IPS DF 4.7 (cell line): ENCODE measurements at regions not wholly inside any gene's neighbourhood (a gene's known extent, or its start where the extent isn't known, plus 50 kb on each side); places are given as distances from the start of the nearest gene placed in this dataset.
"Not testable (repeated sequence)": the region's sequence is repeated elsewhere in the genome, so short reads cannot be mapped to it uniquely, and the experiment has no call there.

Source experiments
- DNase-seq: peaks from one replicate; pipeline ENCODE4 v3.0.0-alpha.2; 2013; ENCODE audit warnings: low spot score; ENCODE audit errors: extremely low read depth

DNA sequence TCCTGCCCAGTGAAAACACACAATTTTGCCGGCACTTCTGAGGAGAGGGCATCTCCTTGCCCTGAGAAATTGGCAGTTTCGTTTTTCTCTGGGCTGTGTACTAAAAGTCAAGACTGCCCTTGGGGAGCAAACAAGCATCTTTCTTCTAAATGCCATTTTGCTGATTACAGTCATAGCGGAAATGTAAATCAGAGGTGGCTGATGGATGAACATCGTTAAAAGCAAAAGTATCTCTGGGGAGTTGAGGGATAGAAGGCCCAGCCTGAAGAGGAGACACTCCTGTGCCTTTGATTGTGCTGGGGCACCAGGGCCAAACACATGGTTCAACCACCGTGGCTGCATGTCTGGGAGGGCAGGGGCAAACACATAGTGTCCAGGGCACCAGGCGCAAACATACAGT, 49.8 kb downstream of the ABCC12 start:
- no peak for DNase-seq

DNA sequence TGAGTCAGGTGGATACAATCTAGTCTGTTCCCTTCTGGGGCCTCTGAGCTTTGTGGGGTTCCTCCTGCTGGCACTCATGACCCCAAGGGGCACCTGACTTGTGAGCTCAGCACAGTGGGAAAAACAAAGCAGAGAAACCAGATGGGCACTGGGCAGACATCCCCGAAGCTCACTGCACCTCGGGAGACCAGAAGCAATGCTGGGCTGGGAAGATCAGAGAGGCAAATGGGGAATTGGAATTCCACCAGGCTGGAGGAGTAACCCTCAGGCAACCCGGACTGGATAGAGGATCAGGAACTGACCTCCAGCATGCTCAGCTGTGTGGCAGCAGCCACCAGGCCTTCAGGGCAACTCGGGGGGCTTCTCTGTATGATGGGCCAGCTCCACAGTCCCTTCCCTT, 50.3 kb downstream of the ABCC12 start:
- DNase-seq: no peak

DNA sequence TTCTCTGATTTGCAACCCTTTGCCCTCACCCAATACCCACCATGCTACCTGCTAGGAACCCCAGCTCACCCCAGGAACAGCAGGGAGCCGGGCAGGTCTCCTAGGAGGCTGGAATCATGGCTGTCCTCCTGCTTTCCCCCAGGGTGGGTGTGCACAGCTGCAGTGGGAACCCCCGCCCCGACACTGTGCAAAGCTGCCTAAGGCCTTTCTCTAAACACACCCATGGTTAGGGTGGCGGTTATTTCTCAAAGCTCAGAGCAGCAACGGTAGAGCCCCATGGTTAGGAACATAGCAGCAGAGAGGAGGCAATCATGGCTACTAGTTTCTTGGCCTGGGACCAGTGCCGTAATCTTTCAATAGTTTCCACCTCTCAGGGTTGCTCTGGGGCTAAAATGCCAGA, 52.2 kb downstream of the ABCC12 start:
- no peak for DNase-seq

DNA sequence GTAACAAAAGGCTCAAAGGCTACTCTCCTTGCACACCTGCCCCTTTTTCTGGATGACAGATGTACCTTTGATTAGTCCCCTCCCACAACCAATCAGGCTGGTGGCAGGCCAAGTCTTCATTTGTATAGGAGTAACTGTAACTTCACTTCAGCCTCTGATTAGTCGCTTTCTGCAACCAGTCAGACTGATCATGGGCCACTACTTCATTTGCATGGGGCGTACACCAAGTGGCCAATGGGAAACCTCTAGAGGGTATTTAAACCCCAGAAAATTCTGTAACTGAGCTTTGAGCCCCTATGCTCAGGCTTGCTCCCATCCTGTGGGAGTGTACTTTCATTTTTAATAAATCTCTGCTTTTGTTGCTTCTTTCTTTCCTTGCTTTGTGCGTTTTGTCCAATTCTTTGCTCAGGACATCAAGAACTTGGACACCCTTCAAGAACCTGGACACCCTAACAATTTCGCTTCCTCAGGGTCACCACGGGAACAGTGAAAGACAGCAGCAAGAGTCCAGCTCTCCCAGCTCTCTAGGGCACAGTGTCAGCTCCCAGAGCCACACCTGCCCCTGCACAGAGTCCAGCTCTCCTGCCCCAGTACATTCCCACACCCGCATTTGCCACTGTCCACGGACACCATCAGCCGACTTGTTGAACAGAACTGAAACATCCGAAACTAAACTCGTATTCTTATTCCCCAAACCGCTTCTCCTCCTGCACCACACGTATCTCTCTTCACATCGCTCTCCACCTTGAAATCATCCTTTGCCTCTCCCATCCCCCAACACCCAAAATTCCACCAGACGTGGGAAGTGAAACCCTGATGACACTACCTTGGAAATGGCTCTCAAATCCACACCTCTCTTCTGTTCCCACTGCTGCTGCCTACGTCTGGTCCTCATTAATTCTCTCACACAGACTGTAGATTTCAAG, 53.4 kb downstream of the ABCC12 start:
- DNase-seq: no peak

DNA sequence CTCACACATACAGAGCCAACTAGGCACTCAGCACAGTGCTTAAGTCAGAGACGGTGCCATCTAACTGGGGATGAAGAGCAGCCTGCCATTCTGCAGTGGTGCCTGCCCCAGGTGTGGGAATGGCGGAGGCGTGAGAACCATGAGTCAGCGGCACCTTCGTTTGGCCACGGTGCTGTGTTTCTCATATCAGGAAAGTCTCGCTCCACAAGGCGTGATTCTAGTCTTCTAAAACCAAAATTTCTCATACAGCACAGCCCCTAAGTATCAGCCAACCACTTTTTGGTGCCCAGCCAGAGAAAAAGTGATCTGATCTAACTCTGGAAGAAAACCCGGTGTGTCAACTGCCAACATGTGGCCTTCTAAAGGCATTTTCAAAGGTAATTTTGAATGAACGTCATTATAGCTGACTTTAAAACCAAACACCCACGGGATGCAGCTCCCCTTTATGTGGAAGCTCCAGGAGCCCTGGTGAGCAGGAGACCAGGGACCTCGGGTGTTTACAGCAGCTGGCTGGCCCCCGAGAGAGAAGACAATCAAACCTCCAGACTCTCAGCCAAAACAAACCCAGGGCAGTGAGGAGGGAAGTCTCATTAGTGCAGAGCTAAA, 54.6 kb downstream of the ABCC12 start:
- DNase-seq: no peak

DNA sequence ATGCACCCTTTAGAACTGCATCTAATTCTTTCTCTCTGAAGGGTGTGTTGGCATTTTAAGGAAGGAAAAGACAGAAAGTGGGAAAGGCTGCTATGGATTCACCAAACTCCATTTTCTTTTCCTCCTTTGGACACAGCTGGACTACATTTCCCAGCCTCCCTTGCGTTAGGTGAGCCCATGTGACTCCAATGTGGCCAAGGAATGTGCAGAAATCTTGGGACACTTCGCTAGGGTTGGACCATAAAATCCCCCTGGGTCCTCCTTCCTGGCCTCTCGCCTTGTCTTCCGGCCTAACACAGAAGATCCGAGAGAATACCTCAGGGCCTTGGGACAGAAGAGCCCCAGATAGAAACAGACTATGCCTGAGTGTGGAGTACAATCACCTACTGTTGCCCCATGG, 56.3 kb downstream of the ABCC12 start:
- DNase-seq: peak; percentile 9

DNA sequence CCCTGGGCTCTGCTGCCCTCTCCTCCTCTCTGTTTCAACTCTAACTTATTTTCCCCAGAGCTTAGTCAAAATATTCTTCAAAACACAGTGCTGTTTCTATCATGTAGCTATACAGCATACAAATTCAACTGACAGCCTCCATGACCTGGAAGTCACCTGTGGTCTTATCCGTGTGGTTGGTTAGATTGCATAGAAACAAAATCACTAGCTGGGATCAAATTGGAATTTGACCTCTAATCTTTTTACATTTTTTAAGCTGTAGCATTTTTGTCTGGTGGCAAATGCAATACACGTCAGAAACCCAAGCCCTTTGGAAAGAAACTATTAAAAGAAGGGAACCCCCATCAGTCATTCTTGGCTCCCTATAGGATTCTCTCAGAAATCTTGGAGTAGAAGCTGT, 57.3 kb downstream of the ABCC12 start:
- DNase-seq: no peak

DNA sequence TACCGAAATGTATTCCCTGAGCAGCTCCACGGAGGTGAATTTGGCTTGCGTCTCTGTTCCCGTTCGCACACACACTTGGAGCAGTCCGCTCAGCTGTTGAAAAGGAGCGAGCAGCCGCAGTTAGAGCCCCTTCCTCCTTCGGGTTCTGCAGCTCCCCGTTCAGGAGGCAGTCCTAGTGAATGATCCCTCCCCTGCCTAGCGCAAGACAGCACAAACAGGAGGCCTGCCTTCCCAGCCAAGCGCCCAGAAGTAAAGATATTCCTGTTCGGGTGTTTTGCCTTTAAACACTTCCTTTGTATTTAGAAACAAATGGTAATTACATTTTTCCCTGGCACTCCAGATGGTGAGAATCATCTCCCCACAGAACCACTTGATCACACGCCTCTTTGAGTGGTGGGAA, 64.7 kb downstream of the ABCC12 start:
- DNase-seq: no peak

DNA sequence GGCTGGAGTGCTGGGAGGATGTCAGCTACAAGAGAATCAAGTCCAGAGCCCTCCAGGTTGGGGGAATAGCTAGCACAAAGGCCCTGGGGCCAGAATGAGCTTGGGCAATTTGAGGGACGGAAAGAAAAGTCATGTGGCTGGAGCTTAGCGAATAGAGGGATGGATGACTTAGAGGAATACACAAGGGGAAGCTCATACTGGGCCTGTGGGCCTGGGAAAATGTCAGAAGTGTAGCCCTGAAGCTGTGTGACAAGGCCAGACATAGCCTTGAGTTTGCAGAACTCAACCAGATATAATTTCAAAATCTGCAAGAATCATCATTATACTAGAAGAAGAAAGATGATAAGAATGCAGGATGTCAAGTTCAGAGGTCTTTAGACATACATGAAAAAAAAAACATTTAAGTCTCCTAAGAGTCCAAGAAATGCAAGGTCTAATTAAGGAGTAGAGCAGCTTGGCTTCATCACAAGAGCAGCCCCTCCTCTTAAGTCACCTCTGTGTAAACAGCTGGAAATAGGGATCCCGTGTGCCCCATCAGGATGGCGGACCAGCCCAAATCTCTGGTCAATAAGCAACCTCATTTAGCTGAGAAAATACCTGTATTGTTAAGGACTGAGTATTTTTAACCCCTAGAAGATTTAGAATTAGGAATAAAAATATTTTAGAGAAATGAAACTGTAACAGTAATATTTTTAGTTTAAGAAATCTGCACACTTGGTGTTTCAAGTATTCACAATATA, 66.6 kb downstream of the ABCC12 start:
- no peak for DNase-seq

DNA sequence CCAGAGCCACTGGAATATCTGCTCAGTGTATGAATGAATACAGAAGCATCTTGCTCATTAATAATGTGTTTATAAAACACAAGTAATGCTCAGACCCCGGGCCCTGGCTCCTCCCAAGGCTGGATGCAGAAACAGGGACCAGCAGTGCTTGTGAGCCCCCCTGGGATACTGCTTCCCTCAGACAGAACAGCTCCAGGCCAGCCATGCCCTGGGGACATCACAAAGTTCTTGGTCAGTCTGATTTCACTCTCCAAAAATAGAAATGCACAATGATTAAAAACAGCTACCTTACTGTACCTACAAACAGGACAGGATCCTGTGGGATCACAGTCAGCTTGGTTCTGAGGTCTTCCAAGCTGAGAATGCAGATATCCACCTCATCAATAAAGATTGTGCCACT, 68.2 kb downstream of the ABCC12 start:
- DNase-seq: no peak

DNA sequence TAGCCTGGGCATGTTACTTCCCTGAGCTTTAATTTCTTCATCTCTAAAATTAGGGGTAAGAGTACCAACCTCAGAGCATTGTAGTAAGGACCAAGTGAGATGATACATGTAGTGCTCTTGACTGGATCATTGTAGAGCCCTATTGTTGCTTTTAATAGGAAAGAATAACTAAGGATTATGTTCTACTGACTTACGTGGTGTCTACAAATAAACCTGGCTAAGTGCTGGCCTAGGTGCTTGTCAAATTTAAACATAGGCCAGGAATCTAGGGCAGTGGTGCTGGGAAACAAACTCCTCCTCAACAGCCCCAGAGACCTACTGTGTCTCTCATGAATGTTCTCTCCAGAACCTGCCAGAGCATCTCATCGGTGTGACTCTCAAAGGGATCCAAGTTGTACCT, 69.4 kb downstream of the ABCC12 start:
- DNase-seq: no peak

DNA sequence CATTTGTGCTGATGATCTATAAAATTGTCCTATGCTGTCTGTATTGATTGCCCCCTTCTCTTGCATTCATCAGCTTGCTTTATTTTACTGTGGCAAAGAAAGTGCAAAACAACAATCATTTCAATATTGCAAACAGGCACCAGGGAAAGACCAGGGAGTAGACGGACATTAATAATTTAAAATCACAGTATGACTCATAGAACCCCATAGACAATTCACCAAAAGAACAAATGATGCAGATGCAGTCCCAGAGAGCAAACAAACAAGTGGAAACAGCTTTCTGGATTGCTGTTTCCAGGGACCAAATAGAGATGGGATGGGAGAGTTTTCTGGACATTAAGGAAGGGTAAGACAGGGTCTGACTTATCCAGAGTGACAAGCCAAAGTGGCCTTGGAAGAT, 70.1 kb downstream of the ABCC12 start:
- DNase-seq: no peak

DNA sequence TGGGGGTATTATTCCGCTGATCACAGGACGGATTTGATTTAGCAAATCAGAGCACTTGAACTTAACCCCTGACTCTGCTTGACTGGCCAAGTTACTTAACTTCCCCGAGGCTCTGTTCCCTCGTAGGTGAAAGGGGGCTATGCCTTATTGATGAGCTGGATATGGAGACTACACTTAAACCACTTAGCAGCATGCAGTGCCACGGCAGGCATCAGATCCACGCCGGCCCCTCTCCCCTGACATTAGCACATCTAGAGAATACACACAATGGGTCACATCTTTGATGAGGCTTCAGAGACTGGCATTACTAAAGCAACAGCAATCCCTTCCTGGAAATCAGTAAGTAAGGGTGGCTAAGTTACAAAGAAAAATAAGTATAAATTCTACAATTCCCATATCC, 71.0 kb downstream of the ABCC12 start:
- no peak for DNase-seq

DNA sequence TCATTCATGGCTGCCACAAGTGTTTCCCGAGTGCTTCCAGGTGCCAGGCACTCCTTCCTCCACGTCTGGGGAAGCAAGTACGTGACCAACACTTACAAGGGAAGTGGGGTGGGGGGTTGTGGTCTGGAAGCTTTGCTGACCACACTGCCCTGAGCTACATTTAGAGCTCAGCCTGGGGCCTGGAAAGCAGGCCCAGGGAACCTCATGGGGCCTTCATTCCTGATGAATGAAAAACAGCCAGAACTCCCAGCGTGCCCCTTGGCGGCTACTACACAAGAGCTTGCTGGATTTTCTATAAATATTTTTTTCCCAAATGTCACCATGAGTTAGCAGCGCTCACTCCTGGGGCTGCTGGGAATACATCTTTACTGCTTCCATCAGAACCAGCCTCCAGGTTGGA, 73.3 kb downstream of the ABCC12 start:
- no peak for DNase-seq

DNA sequence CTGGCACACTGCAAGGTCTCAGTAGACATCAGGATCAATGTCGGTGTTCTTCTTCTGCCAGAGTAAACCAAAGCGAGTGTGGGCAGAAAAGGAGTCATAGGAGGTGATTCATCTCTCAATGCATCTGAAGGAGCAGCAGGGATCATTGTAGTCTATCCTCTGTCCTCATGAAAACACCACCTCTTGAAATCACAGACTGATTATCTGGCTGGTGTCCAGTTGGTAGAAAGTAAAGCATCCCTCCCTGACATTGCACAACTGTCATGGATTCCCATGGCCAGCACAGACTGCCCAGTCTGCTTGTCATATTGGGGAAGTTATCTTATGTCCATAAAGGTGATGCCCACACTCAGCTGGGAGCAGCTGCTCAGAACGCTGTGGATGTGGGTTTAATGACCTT, 74.1 kb downstream of the ABCC12 start:
- no peak for DNase-seq

DNA sequence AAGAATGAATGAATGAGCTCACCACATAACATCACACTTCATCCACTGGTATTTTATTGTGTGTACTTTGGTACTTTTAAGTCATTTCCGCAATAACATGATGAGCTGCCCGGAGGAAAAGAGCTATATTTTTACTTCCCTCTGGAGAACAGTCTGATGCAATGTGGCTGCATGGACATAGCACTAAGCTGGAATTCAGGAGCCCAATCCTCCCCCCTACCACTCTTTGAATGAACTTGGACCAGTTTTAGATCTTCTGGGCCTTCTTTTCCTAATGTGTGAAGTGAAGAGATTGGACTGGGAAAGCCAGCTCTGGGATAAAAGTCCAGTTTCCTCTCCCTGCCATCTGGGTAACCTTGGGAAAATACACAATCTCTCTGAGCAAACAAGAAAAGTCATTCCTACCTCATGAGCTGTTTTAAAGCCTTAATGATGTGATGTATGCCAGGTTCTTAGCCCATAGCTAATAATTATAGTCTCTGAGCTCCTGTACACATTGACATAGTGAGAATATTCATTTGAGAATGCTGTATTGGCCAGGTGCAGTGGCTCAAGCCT, 79.3 kb downstream of the ABCC12 start:
- DNase-seq: no peak

DNA sequence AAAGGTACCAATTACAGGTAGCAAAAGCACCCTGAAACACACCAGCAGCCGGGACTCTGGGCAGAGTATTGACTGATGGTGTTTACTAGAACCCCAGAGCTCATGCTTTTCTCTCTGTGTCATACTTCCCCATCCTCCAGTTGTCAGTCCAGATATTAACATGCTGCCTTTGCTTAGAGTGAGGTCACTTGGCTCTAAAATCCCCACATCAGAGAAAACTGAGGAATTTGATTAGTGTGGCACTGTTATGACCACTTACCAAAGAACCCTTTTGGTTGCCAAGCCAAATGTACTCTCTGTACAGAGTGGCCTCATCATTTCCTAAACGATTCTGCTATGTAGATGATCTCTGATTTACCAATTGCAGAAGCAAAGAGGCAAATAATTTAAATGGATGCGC, 80.4 kb downstream of the ABCC12 start:
- DNase-seq: no peak

DNA sequence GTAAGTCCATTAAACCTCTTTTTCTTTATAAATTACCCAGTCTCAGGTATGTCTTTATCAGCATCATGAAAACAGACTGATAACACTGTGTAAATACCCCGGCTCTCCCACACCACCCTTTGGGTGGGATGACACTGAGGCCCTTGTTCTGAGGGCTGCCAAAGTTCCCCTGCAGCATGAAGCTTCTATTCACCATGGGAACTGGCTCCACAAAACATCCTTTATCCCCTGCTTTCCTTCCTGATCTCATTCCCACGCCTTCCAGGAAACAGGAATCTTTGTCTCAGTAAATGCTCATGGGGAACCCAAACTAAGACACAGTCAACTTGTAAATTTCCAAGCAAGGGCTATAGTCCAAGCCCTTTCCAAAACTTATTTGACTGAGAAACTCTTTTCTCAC, 88.4 kb downstream of the ABCC12 start:
- no peak for DNase-seq

DNA sequence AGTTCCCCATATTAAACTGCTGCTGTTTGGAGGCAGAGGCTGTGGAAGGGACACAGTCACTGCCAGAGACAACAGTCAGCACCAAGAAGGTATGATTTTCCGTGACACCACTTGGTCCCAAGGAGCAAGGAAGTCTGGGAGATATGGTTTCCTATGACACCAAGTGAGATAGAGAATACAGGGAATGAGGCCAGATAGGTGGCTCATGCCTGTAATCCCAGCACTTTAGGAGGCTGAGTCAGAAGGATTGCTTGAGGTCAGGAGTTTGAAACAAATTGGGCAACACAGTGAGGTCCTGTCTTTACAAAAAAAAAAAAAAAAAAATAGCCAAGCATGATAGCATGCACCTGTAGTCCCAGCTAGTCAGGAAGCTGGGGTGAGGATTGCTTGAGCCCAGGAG, 90.8 kb downstream of the ABCC12 start:
- no peak for DNase-seq

DNA sequence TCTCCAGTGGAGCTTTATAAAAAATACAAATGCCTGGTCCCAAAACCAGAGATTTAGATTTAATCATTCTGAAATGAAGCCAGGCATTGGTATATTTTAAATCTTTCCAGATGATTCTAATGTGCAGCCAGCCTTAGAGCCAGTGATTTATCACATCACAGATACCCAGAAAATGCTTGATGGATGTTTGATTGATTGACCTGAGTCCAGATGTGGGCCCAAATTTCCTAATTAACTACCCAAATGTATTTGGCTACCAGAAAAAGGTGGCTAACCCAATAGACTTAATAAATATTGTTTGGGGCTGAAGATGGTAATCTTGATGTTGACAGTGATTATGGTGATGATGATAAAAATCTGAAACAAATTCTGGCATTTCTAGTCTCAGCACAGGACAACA, 93.1 kb downstream of the ABCC12 start:
- no peak for DNase-seq

DNA sequence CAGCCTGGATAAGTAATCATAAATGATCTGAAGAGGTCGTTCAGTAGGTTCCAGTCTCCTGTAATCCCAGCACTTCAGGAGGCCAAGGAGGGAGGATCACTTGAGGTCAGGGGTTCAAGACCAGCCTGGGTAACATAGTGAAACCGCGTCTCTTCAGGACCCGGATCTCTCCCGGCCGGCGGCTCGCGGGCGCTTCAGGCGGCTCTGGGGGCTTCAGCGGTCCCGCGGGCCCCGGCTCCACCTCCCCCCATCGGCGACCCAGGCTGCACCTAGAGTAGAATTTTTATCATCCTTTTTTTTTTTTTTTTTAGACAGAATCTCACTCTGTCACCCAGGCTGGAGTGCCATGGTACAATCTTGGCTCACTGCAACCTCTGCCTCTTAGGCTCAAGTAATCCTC, 95.9 kb downstream of the ABCC12 start:
- no peak for DNase-seq

DNA sequence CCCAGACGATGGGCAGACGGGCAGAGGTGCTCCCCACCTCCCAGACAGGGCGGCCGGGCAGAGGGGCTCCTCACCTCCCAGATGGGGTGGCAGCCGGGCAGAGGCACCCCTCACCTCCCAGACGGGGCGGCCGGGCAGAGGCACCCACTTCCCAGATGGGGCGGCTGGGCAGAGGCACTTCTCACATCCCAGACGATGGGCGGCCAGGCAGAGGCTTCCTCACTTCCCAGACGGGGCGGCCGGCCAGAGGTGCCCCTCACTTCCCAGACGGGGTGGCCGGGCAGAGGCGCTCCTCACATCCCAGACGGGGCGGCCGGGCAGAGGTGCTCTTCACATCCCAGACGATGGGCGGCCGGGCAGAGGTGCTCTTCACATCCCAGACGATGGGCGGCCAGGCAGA, 96.6 kb downstream of the ABCC12 start:
- not testable (repeated sequence) for DNase-seq
